Suprapubic skin (tissue), 4 donors: ENCODE measurements at regions not wholly inside any gene's neighbourhood (a gene's known extent, or its start where the extent isn't known, plus 50 kb on each side); places are given as distances from the start of the nearest gene placed in this dataset.
A peak's percentile ranks its signal among the peaks of the same experiment; 100 is the strongest.

Source experiments
- DNase-seq, 2 donors: peaks; one replicate each; pipeline ENCODE4 v3.0.0-alpha.2; 2019; ENCODE audit warnings: low spot score in 2 of 2
- H3K27ac ChIP-seq: fragments of 200-600 bp; sonication (generic); one replicate; pipeline ENCODE4 v1.5.1; 2019
- H3K27me3 ChIP-seq: fragments of 200-600 bp; sonication (generic); one replicate; pipeline ENCODE4 v1.5.1; 2019
- H3K36me3 ChIP-seq: fragments of 200-600 bp; sonication (generic); one replicate; pipeline ENCODE4 v1.5.1; 2019
- H3K4me1 ChIP-seq: fragments of 200-600 bp; sonication (generic); one replicate; pipeline ENCODE4 v1.5.1; 2019
- H3K4me3 ChIP-seq: fragments of 200-600 bp; sonication (generic); one replicate; pipeline ENCODE4 v1.5.1; 2019; ENCODE audit warnings: mild to moderate bottlenecking
- H3K9me3 ChIP-seq: fragments of 200-600 bp; sonication (generic); one replicate; pipeline ENCODE4 v1.5.1; 2019
- CTCF ChIP-seq, 2 donors: fragments of 200-600 bp in 1 of 2; fragments of 450-650 bp in 1 of 2; sonication (generic) in 1 of 2; IDR thresholded peaks; one replicate each; pipeline ENCODE4 v1.5.1; 2016 to 2019; ENCODE audit warnings: antibody characterized with exemption in 2 of 2, mild to moderate bottlenecking in 1 of 2, moderate library complexity in 1 of 2
- EP300 ChIP-seq: sonication (generic); formaldehyde crosslinking; IDR thresholded peaks from one replicate; pipeline ENCODE4 v1.6.1; 2017; ENCODE audit warnings: antibody characterized with exemption
- POLR2A ChIP-seq, 2 donors: fragments of 450-650 bp; IDR thresholded peaks; one replicate each; pipeline ENCODE4 v1.6.1; 2017; ENCODE audit warnings: antibody characterized with exemption in 2 of 2, mild to moderate bottlenecking in 2 of 2, moderate library complexity in 2 of 2
- POLR2AphosphoS5 ChIP-seq, 3 donors: sonication (generic); formaldehyde crosslinking; IDR thresholded peaks; one replicate each; pipeline ENCODE4 v1.6.1; 2017; ENCODE audit warnings: antibody characterized with exemption in 3 of 3
- WGBS: methylation state at CpG from one replicate; pipeline ENCODE4 v1.1.5; 2018; 5-methylcytosine and 5-hydroxymethylcytosine counted together

GRCh38 chr18:78739115-78739514 lies 240.5 kb upstream of the SALL3 start:
- no peaks in the 10 kb centered on the region for H3K4me1 ChIP-seq
- WGBS, result 73% methylated on average over 3 of the region's 3 CpGs
- H3K9me3 ChIP-seq, result no peaks in the 10 kb centered on the region
- H3K27me3 ChIP-seq, result peaks cover 4% of the 10 kb centered on the region
- no peaks in the 10 kb centered on the region for H3K36me3 ChIP-seq
- TF ChIP-seq CTCF (IDR thresholded peaks at IDR 0.05) (no peak), EP300 (no peak), POLR2A (IDR thresholded peaks at IDR 0.05) (no peak), POLR2AphosphoS5 (IDR thresholded peaks at IDR 0.05) (no peak)
- H3K4me3 ChIP-seq, result no peak overlapping the region
- H3K27ac ChIP-seq, result no peak overlapping the region
- no peak for DNase-seq

GRCh38 chr18:78739882-78740677 lies 239.5 kb upstream of the SALL3 start:
- H3K36me3 ChIP-seq, result no peaks in the 10 kb centered on the region
- DNase-seq, result peak in 1 of 2 donors; percentile 67
- H3K27ac ChIP-seq, result no peak overlapping the region
- no peak overlapping the region for H3K4me3 ChIP-seq
- H3K27me3 ChIP-seq, result peaks cover 4% of the 10 kb centered on the region
- TF ChIP-seq EP300 (no peak), CTCF (IDR thresholded peaks at IDR 0.05) (no peak), POLR2A (IDR thresholded peaks at IDR 0.05) (no peak), POLR2AphosphoS5 (IDR thresholded peaks at IDR 0.05) (no peak)
- whole genome bisulfite sequencing, result 87% methylated on average over 21 of the region's 24 CpGs
- H3K9me3 ChIP-seq, result no peaks in the 10 kb centered on the region
- no peaks in the 10 kb centered on the region for H3K4me1 ChIP-seq

- no peak for TF ChIP-seq EP300
- TF ChIP-seq POLR2A (IDR thresholded peaks at IDR 0.05), result no peak
- TF ChIP-seq CTCF (IDR thresholded peaks at IDR 0.05), result no peak
- TF ChIP-seq POLR2AphosphoS5 (IDR thresholded peaks at IDR 0.05), result no peak
- H3K36me3 ChIP-seq, result no peaks in the 10 kb centered on the region
These were observed 238.7 kb upstream of the SALL3 start for GRCh38 chr18:78740876-78741275.

GRCh38 chr18:78741381-78742217 lies 238.0 kb upstream of the SALL3 start:
- peak in 1 of 2 donors; percentile 71 for DNase-seq
- H3K9me3 ChIP-seq, result no peaks in the 10 kb centered on the region
- 87% methylated on average over 30 of the region's 30 CpGs for WGBS
- H3K4me1 ChIP-seq, result no peaks in the 10 kb centered on the region
- H3K4me3 ChIP-seq, result no peak overlapping the region
- no peaks in the 10 kb centered on the region for H3K36me3 ChIP-seq
- H3K27ac ChIP-seq, result no peak overlapping the region
- no peak for TF ChIP-seq CTCF (IDR thresholded peaks at IDR 0.05)
- no peak for TF ChIP-seq EP300
- no peak for TF ChIP-seq POLR2A (IDR thresholded peaks at IDR 0.05)
- TF ChIP-seq POLR2AphosphoS5 (IDR thresholded peaks at IDR 0.05), result no peak
- peaks cover 4% of the 10 kb centered on the region for H3K27me3 ChIP-seq

More at GRCh38 chr18:78740876-78741275, 238.7 kb upstream of the SALL3 start:
- H3K27ac ChIP-seq, result no peak overlapping the region
- H3K4me3 ChIP-seq, result no peak overlapping the region
- H3K27me3 ChIP-seq, result peaks cover 4% of the 10 kb centered on the region
- WGBS, result 80% methylated on average over 13 of the region's 13 CpGs
- peak in 1 of 2 donors; percentile 48 for DNase-seq
- H3K4me1 ChIP-seq, result no peaks in the 10 kb centered on the region
- no peaks in the 10 kb centered on the region for H3K9me3 ChIP-seq

GRCh38 chr18:78742218-78742745 lies 237.3 kb upstream of the SALL3 start:
- peak in 1 of 2 donors; percentile 58 for DNase-seq
- no peak overlapping the region for H3K4me3 ChIP-seq
- no peak overlapping the region for H3K27ac ChIP-seq
- H3K9me3 ChIP-seq, result no peaks in the 10 kb centered on the region
- TF ChIP-seq EP300, result no peak
- no peak for TF ChIP-seq POLR2AphosphoS5 (IDR thresholded peaks at IDR 0.05)
- no peak for TF ChIP-seq CTCF (IDR thresholded peaks at IDR 0.05)
- TF ChIP-seq POLR2A (IDR thresholded peaks at IDR 0.05), result no peak
- peaks cover 4% of the 10 kb centered on the region for H3K27me3 ChIP-seq
- H3K4me1 ChIP-seq, result no peaks in the 10 kb centered on the region
- 96% methylated on average over 11 of the region's 11 CpGs for WGBS
- no peaks in the 10 kb centered on the region for H3K36me3 ChIP-seq
